Activated CD4-positive, alpha-beta T cell treated with anti-CD3 and anti-CD28 coated beads, Interleukin-2, amount 10 ng/mL, durations not matched to agents 24 days and 14 days (primary cell): ENCODE measurements at regions not wholly inside any gene's neighbourhood (a gene's known extent, or its start where the extent isn't known, plus 50 kb on each side); places are given as distances from the start of the nearest gene placed in this dataset.
"Not testable (repeated sequence)": the region's sequence is repeated elsewhere in the genome, so short reads cannot be mapped to it uniquely, and the experiment has no call there.

ENCODE experiments used
- DNase-seq: peaks from one replicate; pipeline ENCODE4 v3.0.0; 2022
- H3K27ac Mint-ChIP-seq: one replicate; pipeline ENCODE4 v1.8.0; 2022; ENCODE audit warnings: mild to moderate bottlenecking, mixed read lengths
- H3K27me3 Mint-ChIP-seq: one replicate; pipeline ENCODE4 v1.8.0; 2022; ENCODE audit warnings: mixed read lengths
- H3K36me3 Mint-ChIP-seq: one replicate; pipeline ENCODE4 v1.8.0; 2022; ENCODE audit warnings: low read depth, mild to moderate bottlenecking, mixed read lengths
- H3K4me1 Mint-ChIP-seq: one replicate; pipeline ENCODE4 v1.8.0; 2021; ENCODE audit warnings: mixed read lengths
- H3K4me3 Mint-ChIP-seq: one replicate; pipeline ENCODE4 v1.8.0; 2022; ENCODE audit warnings: mild to moderate bottlenecking, moderate library complexity, mixed read lengths
- H3K9me3 Mint-ChIP-seq: one replicate; pipeline ENCODE4 v1.8.0; 2021; ENCODE audit warnings: mixed read lengths
- intact Hi-C: fragments of 100-400 bp; cut with micrococcal nuclease; formaldehyde crosslinking; loops from one replicate; pipeline ENCODE4 v1.15.1; 2023

DNA sequence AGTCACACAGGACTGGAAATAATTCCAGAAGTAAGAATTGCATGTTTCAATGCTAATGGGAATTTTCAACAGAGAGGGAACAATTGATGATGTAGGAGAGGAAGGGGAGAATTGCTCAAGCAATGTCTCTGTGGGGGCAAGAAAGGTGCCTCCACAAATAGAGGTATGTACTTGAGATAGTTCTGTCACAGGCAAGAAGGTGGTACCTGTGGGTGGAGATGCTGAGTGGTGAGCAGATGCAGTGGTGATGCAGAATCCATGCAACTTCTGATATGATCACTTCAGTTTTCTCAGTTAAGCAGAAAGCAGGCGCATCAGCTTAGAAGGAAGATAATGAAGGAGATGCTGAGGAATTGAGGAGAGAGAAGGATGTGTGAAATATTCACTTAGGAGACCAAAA, 55.1 kb upstream of the SEC24B start:
- H3K36me3 Mint-ChIP-seq = no peaks in the 10 kb centered on the region
- intact Hi-C loops = no loop called here
- H3K9me3 Mint-ChIP-seq = no peaks in the 10 kb centered on the region
- peaks cover 20% of the 10 kb centered on the region for H3K27me3 Mint-ChIP-seq
- no peaks in the 10 kb centered on the region for H3K4me1 Mint-ChIP-seq
- no peak overlapping the region for H3K27ac Mint-ChIP-seq
- DNase-seq = no peak
- no peak overlapping the region for H3K4me3 Mint-ChIP-seq

DNA sequence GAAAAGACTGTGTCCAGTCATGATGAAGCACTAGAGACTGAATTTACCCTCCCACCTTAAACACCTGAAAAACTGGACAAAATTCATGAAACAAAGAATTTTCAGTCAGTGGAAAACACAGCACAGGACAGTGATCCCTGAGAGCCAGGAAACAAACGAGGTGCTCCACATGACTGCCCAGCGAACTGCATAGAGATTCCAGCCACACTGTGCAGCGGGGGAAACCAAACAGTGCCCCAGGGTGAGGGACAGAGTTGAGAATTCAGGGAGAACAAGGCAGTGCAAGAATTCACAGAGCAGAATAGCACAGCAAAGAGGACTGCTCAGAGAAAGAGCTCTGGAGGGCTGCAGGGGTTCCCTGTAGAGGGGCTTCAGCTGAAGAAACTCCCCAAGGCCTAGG, 55.5 kb upstream of the SEC24B start:
- DNase-seq = no peak
- Mint-ChIP-seq H3K27me3 (peaks cover 21% of the 10 kb centered on the region), H3K4me1 (no peaks in the 10 kb centered on the region), H3K9me3 (no peaks in the 10 kb centered on the region), H3K27ac (no peak overlapping the region), H3K4me3 (no peak overlapping the region), H3K36me3 (no peaks in the 10 kb centered on the region)
- intact Hi-C loops = no loop called here

DNA sequence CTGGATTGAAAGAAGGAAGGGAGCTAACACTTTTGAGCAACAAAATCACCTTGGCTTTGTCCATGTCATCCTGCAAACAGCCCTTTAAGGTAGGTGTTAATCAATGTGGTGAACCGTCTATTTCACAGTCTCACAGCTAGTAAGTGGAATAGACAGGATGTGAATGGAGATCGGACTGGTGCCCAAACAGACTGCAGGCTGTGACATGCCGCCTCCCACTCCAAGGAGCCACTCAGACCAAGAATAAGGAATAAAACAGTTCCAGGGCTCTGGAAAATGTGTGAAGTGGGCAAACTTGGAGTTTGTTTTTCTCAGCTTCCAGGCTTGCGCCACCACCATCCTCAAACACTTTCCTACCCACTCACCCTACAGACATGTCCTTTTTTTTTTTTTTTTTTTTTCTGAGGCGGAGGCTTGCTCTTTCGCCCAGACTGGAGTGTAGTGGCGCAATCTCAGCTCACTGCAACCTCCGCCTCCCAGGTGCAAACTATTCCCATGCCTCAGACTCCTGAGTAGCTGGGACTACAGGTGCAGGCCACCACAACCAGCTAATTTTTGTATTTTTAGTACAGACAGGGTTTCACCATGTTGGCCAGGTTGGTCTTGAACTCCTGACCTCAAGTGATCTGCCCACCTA, 57.7 kb upstream of the SEC24B start:
- intact Hi-C loops = no loop called here
- no peak for DNase-seq
- Mint-ChIP-seq H3K4me3 (no peak overlapping the region), H3K27ac (no peak overlapping the region), H3K4me1 (no peaks in the 10 kb centered on the region), H3K36me3 (no peaks in the 10 kb centered on the region), H3K9me3 (peaks cover 5% of the 10 kb centered on the region), H3K27me3 (peaks cover 32% of the 10 kb centered on the region)

DNA sequence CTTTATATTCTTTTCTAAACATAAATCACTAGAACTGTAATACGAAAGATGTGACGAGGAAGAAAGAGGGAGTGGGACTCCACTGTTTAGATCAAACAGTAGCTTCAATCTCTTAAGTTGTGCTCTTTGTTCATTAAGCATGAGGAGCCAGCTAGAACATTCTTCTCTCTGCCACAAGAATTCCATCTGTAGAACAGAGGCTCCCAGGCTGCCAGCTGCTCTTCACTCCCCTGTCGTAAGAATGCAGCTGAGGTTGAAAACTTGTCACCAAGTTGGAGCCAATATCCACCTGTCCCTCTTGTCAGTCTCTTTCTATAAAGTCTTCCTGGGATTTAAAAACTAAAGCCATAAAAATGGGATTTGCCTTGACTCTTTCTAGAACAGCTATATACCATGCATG, 65.0 kb upstream of the SEC24B start:
- Mint-ChIP-seq H3K4me3 (no peak overlapping the region), H3K27ac (no peak overlapping the region), H3K9me3 (peaks cover 5% of the 10 kb centered on the region), H3K4me1 (no peaks in the 10 kb centered on the region), H3K36me3 (no peaks in the 10 kb centered on the region), H3K27me3 (peaks cover 52% of the 10 kb centered on the region)
- DNase-seq = peak; percentile 26
- intact Hi-C loops = no loop called here

DNA sequence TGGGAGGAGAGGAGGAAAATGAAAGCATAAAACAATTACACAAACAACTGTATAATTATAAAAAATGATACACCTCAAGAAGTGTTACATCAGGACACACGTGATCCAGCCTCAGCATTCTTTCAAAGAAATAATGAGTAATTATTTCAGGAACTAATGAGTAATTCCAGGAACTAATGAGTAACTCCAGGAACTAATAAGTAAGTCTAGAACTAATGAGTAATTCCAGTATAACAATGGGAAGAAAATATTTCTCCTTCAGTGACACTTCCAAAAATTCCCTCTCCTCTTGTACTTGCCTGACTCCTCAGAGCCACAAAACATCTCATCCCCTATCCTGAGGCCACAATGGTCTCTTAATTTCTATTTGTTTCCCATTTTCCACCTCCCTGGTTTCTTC, 63.5 kb upstream of the COL25A1 start:
- H3K4me3 Mint-ChIP-seq = no peak overlapping the region
- intact Hi-C loops = no loop called here
- H3K27ac Mint-ChIP-seq = no peak overlapping the region
- peaks cover 5% of the 10 kb centered on the region for H3K4me1 Mint-ChIP-seq
- no peaks in the 10 kb centered on the region for H3K36me3 Mint-ChIP-seq
- H3K9me3 Mint-ChIP-seq = no peaks in the 10 kb centered on the region
- H3K27me3 Mint-ChIP-seq = peaks cover 42% of the 10 kb centered on the region
- no peak for DNase-seq

DNA sequence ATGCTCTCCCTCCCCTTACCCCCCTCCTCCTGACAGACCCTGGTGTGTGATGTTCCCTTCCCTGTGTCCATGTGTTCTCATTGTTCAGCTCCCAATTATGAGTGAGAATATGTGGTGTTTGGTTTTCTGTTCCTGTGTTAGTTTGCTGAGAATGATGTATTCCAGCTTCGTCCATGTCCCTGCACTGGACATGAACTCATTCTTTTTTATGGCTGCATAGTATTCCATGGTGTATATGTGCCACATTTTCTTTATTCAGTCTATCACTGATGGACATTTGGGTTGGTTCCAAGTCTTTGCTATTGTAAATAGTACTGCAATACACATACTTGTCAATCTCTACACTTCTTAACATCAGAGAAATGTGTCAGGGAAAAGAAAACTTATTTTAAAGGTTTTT, 62.8 kb upstream of the COL25A1 start:
- H3K27me3 Mint-ChIP-seq = peaks cover 44% of the 10 kb centered on the region
- H3K36me3 Mint-ChIP-seq, H3K4me1 Mint-ChIP-seq, H3K9me3 Mint-ChIP-seq, DNase-seq, H3K4me3 Mint-ChIP-seq, intact Hi-C loops, H3K27ac Mint-ChIP-seq: not testable (repeated sequence)

DNA sequence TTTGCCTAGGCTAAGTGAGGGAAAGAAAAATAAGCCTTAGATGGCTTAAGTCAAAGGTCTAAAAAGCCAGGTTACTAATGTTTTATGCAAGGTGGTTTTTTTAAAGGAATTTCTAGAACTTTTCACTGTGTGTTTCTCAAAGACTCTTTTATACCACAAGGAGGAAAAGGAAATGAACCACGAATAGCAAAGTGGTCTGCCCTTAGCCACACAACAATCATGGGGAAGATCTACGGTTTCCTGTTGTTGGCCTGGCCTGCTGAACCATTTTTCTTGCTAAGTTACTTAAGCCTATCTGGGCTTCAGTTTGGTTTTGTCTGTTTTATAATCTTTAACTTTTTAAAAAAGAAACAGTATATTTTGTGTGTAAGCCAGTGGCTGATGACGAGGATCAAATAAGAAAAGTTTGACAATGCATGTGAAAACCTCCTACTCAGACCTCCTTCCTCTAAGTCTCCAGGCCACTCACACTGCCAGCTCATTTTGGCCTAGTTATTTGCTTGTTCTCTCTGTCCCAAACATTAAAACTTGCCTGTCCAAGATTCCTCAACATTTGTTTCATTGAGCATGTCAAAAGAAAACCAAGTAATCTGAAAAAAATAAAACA, 56.7 kb upstream of the COL25A1 start:
- peaks cover 37% of the 10 kb centered on the region for H3K27me3 Mint-ChIP-seq
- DNase-seq = peak; percentile 86
- H3K9me3 Mint-ChIP-seq = peaks cover 3% of the 10 kb centered on the region
- intact Hi-C loops = no loop called here
- H3K4me3 Mint-ChIP-seq = peak overlapping the region; percentile 66
- H3K4me1 Mint-ChIP-seq = peaks cover 38% of the 10 kb centered on the region
- H3K36me3 Mint-ChIP-seq = no peaks in the 10 kb centered on the region
- peak overlapping the region; percentile 64 for H3K27ac Mint-ChIP-seq

DNA sequence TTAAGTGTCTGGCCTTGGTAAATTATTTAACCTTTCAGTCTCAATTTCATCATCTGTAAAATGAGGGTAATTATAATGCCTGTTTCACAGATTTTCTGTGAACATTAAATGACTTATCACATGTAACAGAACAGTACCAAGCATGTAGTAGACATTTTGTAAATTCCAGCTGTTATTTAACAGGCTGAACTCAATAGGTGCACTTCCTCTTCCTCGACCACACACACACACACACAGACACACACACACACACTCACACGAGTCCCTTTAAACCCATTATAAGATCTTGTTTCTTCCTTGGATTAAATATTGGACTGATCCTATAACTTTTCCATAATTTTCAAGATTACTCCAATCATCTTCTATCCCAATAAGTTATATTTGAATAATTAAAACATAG, 53.4 kb upstream of the COL25A1 start:
- Mint-ChIP-seq H3K36me3 (no peaks in the 10 kb centered on the region), H3K27me3 (peaks cover 40% of the 10 kb centered on the region), H3K27ac (no peak overlapping the region), H3K4me1 (peaks cover 31% of the 10 kb centered on the region), H3K4me3 (no peak overlapping the region), H3K9me3 (peaks cover 3% of the 10 kb centered on the region)
- no peak for DNase-seq
- intact Hi-C loops = no loop called here

DNA sequence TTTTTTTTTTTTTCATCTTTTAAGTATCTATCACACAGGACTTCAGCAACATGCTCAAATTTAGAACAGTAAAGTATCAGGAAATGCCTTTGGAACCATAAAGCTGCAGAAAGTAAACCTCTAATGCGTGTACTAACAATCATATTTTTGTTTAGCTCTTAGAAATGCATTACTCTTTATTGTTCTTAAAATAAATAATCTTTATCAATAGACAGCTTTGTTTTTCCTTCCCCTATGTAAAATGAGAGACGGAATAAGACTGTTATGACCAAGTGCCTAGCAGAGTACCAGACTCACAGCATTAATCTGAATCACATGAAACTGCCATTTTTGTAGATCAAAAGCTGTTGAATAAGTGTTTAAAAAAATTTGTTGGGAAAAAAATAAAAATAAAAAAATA, 50.5 kb upstream of the COL25A1 start:
- Mint-ChIP-seq H3K36me3 (no peaks in the 10 kb centered on the region), H3K4me1 (peaks cover 8% of the 10 kb centered on the region), H3K27me3 (peaks cover 47% of the 10 kb centered on the region), H3K27ac (no peak overlapping the region), H3K4me3 (no peak overlapping the region), H3K9me3 (peaks cover 3% of the 10 kb centered on the region)
- DNase-seq = no peak
- intact Hi-C loops = no loop called here
